ENCODE measurements at regions not wholly inside any gene's neighbourhood (a gene's known extent, or its start where the extent isn't known, plus 50 kb on each side); places are given as distances from the start of the nearest gene placed in this dataset.

DNA sequence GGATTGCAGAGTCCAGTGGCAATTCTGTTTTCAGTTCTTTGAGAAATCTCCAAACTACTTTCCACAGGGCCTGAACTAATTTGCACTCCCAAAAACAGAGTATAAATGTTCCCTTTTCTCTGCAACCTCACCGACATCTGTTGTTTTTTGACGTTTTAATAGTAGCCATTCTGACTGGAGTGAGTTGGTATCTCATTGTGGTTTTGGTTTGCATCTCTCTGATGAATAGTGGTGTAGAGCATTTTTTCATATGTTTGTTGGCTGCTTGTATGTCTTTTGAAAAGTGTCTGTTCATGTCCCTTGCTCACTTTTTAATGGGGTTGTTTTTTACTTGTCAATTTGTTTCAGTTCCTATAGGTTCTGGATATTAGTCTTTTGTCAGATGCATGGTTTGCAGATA is 72.6 kb downstream of the PALM2AKAP2 start:
- no peak for DNase-seq (ENCODE audit: low spot score)
- TF ChIP-seq CTCF (IDR thresholded peaks at IDR 0.05; ENCODE audit: borderline replicate concordance, control extremely low read depth, extremely low read depth, insufficient read depth, missing control alignments): no peak
- in situ Hi-C loops (cut with MboI; ENCODE audit: low sequenced_read_pairs, unreplicated experiment): no loop called here

DNA sequence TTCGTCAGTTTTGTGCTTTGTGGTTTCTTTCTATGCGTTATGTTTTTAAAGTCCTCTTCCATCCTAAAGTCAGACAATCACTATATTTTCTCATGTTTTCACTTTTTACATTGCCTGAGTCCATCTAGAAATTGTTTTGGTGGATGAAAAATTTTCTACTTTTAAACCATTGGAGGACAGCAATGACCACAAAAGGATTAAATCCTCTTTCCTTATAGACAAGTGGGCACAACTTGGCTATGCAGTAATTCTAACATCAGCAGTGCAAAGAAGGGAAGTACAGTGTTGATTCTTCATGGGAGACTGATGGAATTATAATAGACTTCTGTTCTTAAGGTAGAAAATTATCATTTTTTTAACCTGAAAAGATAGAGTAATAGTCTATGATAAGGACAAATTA is 75.5 kb downstream of the PALM2AKAP2 start:
- no peak for DNase-seq (ENCODE audit: low spot score)
- no peak for TF ChIP-seq CTCF (IDR thresholded peaks at IDR 0.05; ENCODE audit: borderline replicate concordance, control extremely low read depth, extremely low read depth, insufficient read depth, missing control alignments)
- in situ Hi-C loops (cut with MboI; ENCODE audit: low sequenced_read_pairs, unreplicated experiment): no loop called here

GRCh38 chr9:109856785-109857184 is 76.8 kb downstream of the PALM2AKAP2 start:
- in situ Hi-C loops (cut with MboI; ENCODE audit: low sequenced_read_pairs, unreplicated experiment): no loop called here
- no peak for TF ChIP-seq CTCF (IDR thresholded peaks at IDR 0.05; ENCODE audit: borderline replicate concordance, control extremely low read depth, extremely low read depth, insufficient read depth, missing control alignments)
- DNase-seq (ENCODE audit: low spot score): no peak

GRCh38 chr9:109857336-109857735 is 77.3 kb downstream of the PALM2AKAP2 start:
- no peak for DNase-seq (ENCODE audit: low spot score)
- no peak for TF ChIP-seq CTCF (IDR thresholded peaks at IDR 0.05; ENCODE audit: borderline replicate concordance, control extremely low read depth, extremely low read depth, insufficient read depth, missing control alignments)
- in situ Hi-C loops (cut with MboI; ENCODE audit: low sequenced_read_pairs, unreplicated experiment): no loop called here

GRCh38 chr9:109859447-109859846 is 79.4 kb downstream of the PALM2AKAP2 start:
- in situ Hi-C loops (cut with MboI; ENCODE audit: low sequenced_read_pairs, unreplicated experiment): no loop called here
- DNase-seq (ENCODE audit: low spot score): no peak
- no peak for TF ChIP-seq CTCF (IDR thresholded peaks at IDR 0.05; ENCODE audit: borderline replicate concordance, control extremely low read depth, extremely low read depth, insufficient read depth, missing control alignments)

GRCh38 chr9:109860521-109860920 is 80.5 kb downstream of the PALM2AKAP2 start:
- DNase-seq (ENCODE audit: low spot score): no peak
- in situ Hi-C loops (cut with MboI; ENCODE audit: low sequenced_read_pairs, unreplicated experiment): no loop called here
- TF ChIP-seq CTCF (IDR thresholded peaks at IDR 0.05; ENCODE audit: borderline replicate concordance, control extremely low read depth, extremely low read depth, insufficient read depth, missing control alignments): no peak

- DNase-seq (ENCODE audit: low spot score): no peak
- in situ Hi-C loops (cut with MboI; ENCODE audit: low sequenced_read_pairs, unreplicated experiment): no loop called here
- TF ChIP-seq CTCF (IDR thresholded peaks at IDR 0.05; ENCODE audit: borderline replicate concordance, control extremely low read depth, extremely low read depth, insufficient read depth, missing control alignments): no peak
Measured at GRCh38 chr9:109861499-109861898, 81.5 kb downstream of the PALM2AKAP2 start.

Measured in GM13976 (cell line).